CD4-positive, alpha-beta T cell treated with Interleukin-1 beta for 1 hour (primary cell): ENCODE measurements at regions not wholly inside any gene's neighbourhood (a gene's known extent, or its start where the extent isn't known, plus 50 kb on each side); places are given as distances from the start of the nearest gene placed in this dataset.

Experiments used
- DNase-seq, 2 donors: peaks; one replicate each; pipeline ENCODE4 v3.0.0-alpha.2; 2020 to 2022

DNA sequence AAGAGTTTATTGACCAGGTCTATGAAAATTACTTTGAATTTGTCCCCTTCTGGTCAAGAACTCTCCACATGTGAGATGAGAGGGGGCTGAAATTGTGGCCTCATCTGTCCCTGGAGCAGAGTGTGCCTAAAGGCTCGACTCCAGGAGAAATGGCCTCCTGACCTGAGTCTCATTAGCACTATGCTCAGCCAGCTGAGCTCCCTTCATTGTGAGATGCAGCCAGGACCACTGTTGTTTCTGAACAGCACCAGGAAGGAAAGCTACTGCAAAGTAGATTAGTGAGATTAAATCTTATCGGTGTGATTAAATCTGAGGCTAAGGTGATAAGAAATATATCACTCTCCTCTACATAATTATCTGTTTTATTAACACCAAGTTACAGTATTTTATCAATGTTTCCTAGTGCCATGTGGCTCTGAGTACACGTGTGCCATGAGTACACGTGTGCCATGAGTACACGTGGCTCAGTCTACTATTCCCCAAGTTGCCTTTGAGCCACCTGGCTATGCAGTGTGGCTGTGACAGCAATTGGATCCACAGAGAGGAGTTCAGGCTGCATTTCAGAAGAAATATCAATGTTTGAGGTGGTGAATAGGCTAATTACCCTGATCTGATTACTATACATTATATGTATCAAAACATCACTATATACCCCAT lies 126.9 kb downstream of the IPMK start:
- DNase-seq = no peak

DNA sequence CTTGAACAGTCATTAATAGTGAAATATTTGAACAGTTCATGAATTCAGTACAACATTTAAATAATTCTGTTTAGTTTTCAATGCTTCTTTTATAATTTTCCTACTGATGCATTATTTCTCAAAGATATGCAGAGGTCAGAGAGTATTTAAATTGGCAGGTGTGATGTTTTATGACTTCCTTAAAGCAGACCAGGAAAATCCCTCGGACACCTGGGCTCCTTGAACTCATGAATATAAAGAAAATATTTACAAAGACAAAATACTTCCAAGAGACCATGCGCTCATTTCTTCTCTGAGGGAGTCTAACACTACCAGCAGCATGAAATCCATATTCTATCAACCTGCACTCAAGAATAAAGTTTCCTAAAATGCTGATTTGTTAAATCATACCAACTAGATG lies 127.6 kb downstream of the IPMK start:
- no peak for DNase-seq

DNA sequence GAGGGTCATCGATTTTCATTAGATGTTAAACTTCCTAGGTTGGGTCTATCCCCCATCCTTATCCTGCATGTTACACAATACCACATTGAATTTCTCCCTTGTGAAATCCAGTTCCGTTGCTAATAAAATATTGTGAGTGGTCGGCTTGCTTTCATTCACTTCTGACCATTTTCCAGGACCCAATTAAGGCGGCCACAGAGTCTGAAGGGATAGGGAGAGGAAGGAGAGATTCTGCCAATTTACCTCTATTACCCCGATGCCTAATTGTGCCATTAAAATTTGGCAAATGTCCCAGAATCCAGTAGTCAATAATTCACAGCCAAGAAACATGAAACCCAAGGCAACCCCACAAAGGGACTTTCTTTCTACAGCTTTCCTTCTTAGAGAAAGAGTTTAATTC lies 129.9 kb downstream of the IPMK start:
- no peak for DNase-seq

GRCh38 chr10:58115218-58116050 lies 152.3 kb downstream of the IPMK start:
- no peak for DNase-seq

DNA sequence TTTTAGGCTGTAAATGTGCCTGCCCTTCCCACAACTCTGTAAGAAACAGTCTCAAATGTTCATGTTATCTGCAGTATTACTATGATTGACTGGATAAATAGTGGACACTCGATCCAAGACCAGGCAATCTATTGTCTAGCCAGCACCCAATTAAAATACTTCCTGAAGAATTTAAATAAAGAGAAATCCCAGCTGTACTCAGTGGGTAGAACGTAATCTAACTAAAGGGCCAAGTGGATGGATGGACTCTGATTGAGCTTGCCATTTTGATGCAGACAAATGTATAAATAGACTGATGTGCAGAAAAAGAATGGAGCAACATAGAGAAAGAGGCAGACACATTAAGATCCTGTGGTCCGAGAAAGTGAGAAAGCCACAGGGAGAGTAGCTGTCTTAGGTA lies 158.0 kb downstream of the IPMK start:
- DNase-seq = no peak

GRCh38 chr10:58107506-58107905 lies 160.2 kb downstream of the IPMK start:
- DNase-seq = no peak

GRCh38 chr10:58106211-58107035 lies 161.3 kb downstream of the IPMK start:
- DNase-seq = no peak

- DNase-seq = no peak
Measured at GRCh38 chr10:58104351-58104751, 163.3 kb downstream of the IPMK start.

DNA sequence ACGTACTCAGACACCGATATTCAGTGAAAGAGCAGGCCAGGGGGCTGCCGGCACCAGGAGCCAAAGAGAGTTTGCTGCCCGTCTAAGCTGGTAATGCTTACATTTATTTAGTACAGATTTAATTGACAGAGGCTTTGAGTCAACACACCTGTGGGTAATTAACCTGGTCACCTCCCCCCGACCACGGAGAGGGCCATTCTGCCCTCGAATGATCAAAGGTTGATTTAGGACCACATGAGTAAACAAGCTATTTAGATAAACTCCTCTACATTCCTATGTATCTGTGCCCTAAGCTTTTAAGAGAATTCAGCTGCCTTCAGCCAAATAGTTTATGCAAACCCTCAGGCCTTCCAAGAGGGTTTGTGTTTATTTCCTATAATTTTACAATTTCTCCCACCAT lies 164.8 kb downstream of the IPMK start:
- no peak for DNase-seq

DNA sequence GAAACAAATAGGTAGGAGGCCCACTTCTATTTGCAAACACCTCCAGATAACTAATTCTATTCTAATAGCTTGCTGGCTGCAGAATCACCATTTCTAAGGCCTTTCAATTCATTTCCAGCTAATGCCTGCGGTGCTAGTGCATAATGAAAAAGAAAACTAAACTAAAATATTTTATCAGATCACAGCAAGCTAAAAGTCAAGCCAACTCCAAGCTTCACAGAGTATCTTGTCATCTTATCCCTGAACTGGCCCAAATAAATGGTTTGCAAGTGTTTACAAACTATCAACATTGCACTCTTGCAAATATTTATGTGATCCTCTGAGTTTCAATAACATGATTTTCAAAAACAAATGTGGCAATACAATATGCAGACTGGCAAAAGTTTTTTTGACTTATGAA lies 166.0 kb downstream of the IPMK start:
- DNase-seq = no peak

GRCh38 chr10:58094985-58095718 lies 172.5 kb downstream of the IPMK start:
- no peak for DNase-seq

DNA sequence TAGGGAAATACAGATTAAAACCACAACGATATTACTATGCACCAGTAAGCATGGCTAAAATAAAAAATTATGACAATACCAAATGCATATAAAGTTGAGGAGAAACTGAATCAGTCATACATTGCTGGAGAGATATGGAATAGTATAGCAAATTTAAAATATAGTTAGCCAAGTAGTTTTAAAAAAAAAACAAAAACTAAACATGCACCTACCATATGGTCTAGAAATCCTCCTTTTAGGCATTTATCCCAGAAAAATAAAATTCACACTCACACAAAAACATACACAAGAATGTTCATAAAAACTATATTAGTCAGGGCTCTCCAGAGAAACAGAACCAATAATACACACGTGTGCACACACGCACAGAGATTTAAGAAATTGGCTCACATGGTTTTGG lies 175.8 kb downstream of the IPMK start:
- no peak for DNase-seq

- DNase-seq = no peak
Measured at GRCh38 chr10:58089739-58090138, 178.0 kb downstream of the IPMK start.

GRCh38 chr10:58087896-58088295 lies 179.8 kb downstream of the IPMK start:
- DNase-seq = no peak

GRCh38 chr10:58086763-58087150 lies 180.9 kb downstream of the IPMK start:
- DNase-seq = no peak

DNA sequence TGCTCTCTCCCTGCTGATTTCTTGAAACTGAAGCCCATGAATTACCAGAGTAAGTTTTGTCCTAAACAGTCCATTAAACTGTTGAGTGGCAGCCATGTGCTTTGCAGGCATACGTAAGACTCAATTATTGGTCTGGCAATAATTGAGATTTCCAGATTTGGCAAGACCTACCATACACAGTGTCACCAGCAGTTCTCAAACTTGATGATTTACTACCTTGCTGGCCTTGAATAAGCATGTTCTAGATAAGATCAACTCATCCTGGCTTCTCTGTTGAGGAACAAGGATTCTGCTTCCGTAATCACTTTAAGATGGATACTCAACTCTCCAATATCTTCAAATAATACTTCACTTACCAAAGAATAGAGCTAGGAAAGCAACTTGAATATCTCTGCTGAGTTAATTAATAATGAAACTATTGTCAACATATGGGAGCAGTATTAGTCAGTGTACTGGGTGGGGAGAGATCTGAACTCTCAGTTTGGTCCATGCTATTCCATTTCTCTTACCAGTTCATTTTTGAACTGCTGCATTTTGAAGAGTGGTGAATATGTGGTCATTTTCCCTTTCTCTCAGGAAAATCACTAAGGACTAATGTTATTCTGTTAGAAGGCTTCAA lies 181.4 kb downstream of the IPMK start:
- no peak for DNase-seq

DNA sequence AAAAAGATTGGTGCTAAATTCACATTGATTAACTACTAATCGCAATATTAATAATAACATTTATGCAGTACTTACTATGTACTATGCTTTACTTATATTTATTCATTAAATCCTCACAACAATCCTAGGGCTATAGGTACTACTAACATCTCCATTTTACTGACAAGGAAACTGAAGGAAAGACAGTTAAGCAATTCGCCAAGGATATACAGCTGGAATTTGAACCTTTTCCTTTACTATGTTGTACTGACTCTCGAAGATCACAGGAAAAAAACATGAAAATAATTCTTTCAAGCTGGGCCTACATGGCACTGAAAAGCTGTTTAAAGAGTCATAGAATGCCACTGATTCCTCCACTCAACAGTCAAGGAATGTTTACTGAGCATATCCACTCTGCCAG lies 185.4 kb downstream of the IPMK start:
- DNase-seq = no peak

DNA sequence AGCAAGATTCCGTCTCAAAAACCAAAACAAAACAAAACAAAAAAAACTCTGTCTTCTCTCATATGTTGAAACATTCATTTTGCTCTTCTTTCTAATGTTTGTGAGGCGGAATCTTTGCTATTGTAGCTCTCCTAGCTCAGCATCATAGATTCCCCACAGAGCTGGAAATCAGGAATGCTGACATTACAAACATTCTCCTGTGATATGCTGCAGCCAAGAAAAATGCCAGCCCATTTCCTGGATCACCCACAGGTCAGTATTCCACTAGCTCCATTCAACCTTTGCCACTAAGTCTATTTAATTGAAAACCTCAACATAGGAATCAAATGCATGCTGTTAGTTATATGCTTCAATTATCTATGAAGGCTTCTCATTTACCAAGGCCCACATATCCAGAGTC lies 186.3 kb downstream of the IPMK start:
- no peak for DNase-seq

GRCh38 chr10:58079461-58079860 lies 188.2 kb downstream of the IPMK start:
- DNase-seq = no peak

- DNase-seq = no peak
Measured at GRCh38 chr10:58072634-58073033, 195.1 kb downstream of the IPMK start.

DNA sequence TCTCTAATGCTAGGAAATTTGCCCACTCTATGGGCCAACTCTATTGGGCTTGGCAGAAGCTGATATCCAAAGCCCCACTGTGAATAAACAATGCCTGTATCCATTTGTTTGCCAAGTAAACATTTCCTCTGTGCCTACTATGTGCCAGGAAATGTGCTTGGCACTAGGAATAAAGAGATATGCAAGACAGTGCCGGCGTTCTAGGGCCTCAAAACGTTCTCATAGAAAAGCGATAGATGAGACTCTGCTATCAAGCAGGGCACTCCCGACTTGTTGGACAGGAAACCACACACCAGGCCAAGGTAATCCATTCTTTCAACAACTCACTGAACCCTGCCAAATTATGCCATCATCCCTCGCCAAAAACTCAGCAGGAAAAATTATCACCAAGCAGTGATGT lies 196.7 kb downstream of the IPMK start:
- no peak for DNase-seq

GRCh38 chr10:58068809-58069208 lies 198.9 kb downstream of the IPMK start:
- DNase-seq = no peak

GRCh38 chr10:58066979-58067378 lies 200.7 kb downstream of the IPMK start:
- DNase-seq = no peak
